NCI-H345 treated with DMSO at 0.1 percent for 48 hours (cell line): ENCODE measurements at regions not wholly inside any gene's neighbourhood (a gene's known extent, or its start where the extent isn't known, plus 50 kb on each side); places are given as distances from the start of the nearest gene placed in this dataset.

Experiments used
- DNase-seq: peaks from one replicate; lab custom pipeline; 2025; ENCODE audit not compliant: unreplicated experiment; lab: John Stamatoyannopoulos, UW

GRCh38 chr1:90412563-90412962, 304.5 kb downstream of the BARHL2 start:
- DNase-seq, result no peak

- DNase-seq, result no peak
Observed at GRCh38 chr1:90411185-90411584, 305.9 kb downstream of the BARHL2 start.

GRCh38 chr1:90407737-90408136, 309.4 kb downstream of the BARHL2 start:
- DNase-seq, result no peak

GRCh38 chr1:90405726-90406125, 311.4 kb downstream of the BARHL2 start:
- DNase-seq, result no peak

GRCh38 chr1:90402893-90403849, 313.9 kb downstream of the BARHL2 start:
- no peak for DNase-seq

- no peak for DNase-seq
Observed at GRCh38 chr1:90400131-90400530, 317.0 kb downstream of the BARHL2 start.

GRCh38 chr1:90396917-90397316, 320.2 kb downstream of the BARHL2 start:
- no peak for DNase-seq

- DNase-seq, result no peak
Observed at GRCh38 chr1:90394247-90394646, 322.9 kb downstream of the BARHL2 start.

- no peak for DNase-seq
Observed at GRCh38 chr1:90393025-90393424, 324.1 kb downstream of the BARHL2 start.

- no peak for DNase-seq
Observed at GRCh38 chr1:90391126-90391525, 326.0 kb downstream of the BARHL2 start.

- DNase-seq, result no peak
Observed at GRCh38 chr1:90387805-90388204, 329.3 kb downstream of the BARHL2 start.

GRCh38 chr1:90386899-90387720, 330.0 kb downstream of the BARHL2 start:
- no peak for DNase-seq

- no peak for DNase-seq
Observed at GRCh38 chr1:90384193-90384592, 332.9 kb downstream of the BARHL2 start.

- no peak for DNase-seq
Observed at GRCh38 chr1:90382161-90382560, 334.9 kb downstream of the BARHL2 start.

- DNase-seq, result no peak
Observed at GRCh38 chr1:90381598-90381997, 335.5 kb downstream of the BARHL2 start.

GRCh38 chr1:90371448-90371813, 345.7 kb downstream of the BARHL2 start:
- no peak for DNase-seq

- no peak for DNase-seq
Observed at GRCh38 chr1:90370686-90371447, 346.2 kb downstream of the BARHL2 start.

GRCh38 chr1:90362163-90362562, 354.9 kb downstream of the BARHL2 start:
- no peak for DNase-seq

- no peak for DNase-seq
Observed at GRCh38 chr1:90361026-90361425, 356.1 kb downstream of the BARHL2 start.

- no peak for DNase-seq
Observed at GRCh38 chr1:90359994-90360393, 357.1 kb downstream of the BARHL2 start.

GRCh38 chr1:90358448-90358847, 358.7 kb downstream of the BARHL2 start:
- no peak for DNase-seq
